ENCODE measurements at regions not wholly inside any gene's neighbourhood (a gene's known extent, or its start where the extent isn't known, plus 50 kb on each side); places are given as distances from the start of the nearest gene placed in this dataset.

DNA sequence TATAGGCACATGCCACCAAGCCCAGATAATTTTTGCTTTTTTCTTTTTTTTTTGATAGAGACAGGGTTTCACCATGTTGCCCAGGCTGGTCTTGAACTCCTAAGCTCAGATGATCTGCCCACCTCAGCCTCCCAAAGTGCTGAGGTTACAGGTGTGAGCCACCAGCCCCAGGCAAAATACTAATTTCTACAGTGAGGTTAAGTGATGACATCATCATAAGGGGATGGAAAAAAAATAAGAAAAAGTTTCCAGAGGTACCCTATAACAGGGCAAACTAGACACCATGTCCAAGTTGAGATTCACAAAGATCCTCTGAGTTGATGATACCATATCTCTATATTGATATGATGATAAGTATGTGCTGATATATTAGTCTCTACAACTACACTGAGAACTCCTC, 163.7 kb upstream of the ACVR2A start:
- DNase-seq (ENCODE audit: low read depth, low spot score), result no peak
- no peaks in the 10 kb centered on the region for H3K4me1 ChIP-seq (ENCODE audit: control insufficient read depth in 1 of 2, insufficient read depth in 2 of 2, low read length in 2 of 2)
- intact Hi-C loops (cut with micrococcal nuclease), result no loop called here
- no peaks in the 10 kb centered on the region for H3K79me2 ChIP-seq (ENCODE audit: insufficient read depth, low read length)
- RAD21 ChIA-PET (ENCODE audit: low non-redundant PET in 1 of 2, low total read pairs in 2 of 2, uncharacterized antibody in 2 of 2, unreplicated experiment in 2 of 2), result no interaction called here
- H2AFZ ChIP-seq (ENCODE audit: low read depth, low read length, poor library complexity, severe bottlenecking), result no peak overlapping the region
- CTCF ChIA-PET, result no interaction called here
- TF ChIP-seq SP1 (IDR thresholded peaks at IDR 0.05; ENCODE audit: low read depth), result no peak
- TF ChIP-seq ZNF274 (IDR thresholded peaks at IDR 0.05; ENCODE audit: low read depth, low read length), result no peak
- TF ChIP-seq, protein P1, sequence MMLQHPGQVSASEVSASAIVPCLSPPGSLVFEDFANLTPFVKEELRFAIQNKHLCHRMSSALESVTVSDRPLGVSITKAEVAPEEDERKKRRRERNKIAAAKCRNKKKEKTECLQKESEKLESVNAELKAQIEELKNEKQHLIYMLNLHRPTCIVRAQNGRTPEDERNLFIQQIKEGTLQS (IDR thresholded peaks at IDR 0.05), result no peak
- no peak for TF ChIP-seq EZH2phosphoT487 (IDR thresholded peaks at IDR 0.05; ENCODE audit: borderline replicate concordance)
- TF ChIP-seq RAD21 (IDR thresholded peaks at IDR 0.05; ENCODE audit: low read depth), result no peak
- TF ChIP-seq, protein P2, sequence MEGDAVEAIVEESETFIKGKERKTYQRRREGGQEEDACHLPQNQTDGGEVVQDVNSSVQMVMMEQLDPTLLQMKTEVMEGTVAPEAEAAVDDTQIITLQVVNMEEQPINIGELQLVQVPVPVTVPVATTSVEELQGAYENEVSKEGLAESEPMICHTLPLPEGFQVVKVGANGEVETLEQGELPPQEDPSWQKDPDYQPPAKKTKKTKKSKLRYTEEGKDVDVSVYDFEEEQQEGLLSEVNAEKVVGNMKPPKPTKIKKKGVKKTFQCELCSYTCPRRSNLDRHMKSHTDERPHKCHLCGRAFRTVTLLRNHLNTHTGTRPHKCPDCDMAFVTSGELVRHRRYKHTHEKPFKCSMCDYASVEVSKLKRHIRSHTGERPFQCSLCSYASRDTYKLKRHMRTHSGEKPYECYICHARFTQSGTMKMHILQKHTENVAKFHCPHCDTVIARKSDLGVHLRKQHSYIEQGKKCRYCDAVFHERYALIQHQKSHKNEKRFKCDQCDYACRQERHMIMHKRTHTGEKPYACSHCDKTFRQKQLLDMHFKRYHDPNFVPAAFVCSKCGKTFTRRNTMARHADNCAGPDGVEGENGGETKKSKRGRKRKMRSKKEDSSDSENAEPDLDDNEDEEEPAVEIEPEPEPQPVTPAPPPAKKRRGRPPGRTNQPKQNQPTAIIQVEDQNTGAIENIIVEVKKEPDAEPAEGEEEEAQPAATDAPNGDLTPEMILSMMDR (IDR thresholded peaks at IDR 0.05 in 2 of 3, conservative IDR thresholded peaks at IDR 0.05 in 1 of 3; ENCODE audit: borderline replicate concordance in 1 of 3, insufficient read depth in 1 of 3, low read depth in 2 of 3, low read length in 2 of 3), result no peak
- TF ChIP-seq, protein P3, sequence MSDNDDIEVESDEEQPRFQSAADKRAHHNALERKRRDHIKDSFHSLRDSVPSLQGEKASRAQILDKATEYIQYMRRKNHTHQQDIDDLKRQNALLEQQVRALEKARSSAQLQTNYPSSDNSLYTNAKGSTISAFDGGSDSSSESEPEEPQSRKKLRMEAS (IDR thresholded peaks at IDR 0.05), result no peak
- TF ChIP-seq FOSL1 (IDR thresholded peaks at IDR 0.05; ENCODE audit: low read depth), result no peak
- TF ChIP-seq EGR1 (IDR thresholded peaks at IDR 0.05; ENCODE audit: low read depth), result no peak
- no peak for TF ChIP-seq SIN3A (IDR thresholded peaks at IDR 0.05; ENCODE audit: low read depth)
- TF ChIP-seq, protein P4, sequence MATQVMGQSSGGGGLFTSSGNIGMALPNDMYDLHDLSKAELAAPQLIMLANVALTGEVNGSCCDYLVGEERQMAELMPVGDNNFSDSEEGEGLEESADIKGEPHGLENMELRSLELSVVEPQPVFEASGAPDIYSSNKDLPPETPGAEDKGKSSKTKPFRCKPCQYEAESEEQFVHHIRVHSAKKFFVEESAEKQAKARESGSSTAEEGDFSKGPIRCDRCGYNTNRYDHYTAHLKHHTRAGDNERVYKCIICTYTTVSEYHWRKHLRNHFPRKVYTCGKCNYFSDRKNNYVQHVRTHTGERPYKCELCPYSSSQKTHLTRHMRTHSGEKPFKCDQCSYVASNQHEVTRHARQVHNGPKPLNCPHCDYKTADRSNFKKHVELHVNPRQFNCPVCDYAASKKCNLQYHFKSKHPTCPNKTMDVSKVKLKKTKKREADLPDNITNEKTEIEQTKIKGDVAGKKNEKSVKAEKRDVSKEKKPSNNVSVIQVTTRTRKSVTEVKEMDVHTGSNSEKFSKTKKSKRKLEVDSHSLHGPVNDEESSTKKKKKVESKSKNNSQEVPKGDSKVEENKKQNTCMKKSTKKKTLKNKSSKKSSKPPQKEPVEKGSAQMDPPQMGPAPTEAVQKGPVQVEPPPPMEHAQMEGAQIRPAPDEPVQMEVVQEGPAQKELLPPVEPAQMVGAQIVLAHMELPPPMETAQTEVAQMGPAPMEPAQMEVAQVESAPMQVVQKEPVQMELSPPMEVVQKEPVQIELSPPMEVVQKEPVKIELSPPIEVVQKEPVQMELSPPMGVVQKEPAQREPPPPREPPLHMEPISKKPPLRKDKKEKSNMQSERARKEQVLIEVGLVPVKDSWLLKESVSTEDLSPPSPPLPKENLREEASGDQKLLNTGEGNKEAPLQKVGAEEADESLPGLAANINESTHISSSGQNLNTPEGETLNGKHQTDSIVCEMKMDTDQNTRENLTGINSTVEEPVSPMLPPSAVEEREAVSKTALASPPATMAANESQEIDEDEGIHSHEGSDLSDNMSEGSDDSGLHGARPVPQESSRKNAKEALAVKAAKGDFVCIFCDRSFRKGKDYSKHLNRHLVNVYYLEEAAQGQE (IDR thresholded peaks at IDR 0.05; ENCODE audit: low read depth), result no peak
- TF ChIP-seq EZH2 (IDR thresholded peaks at IDR 0.05), result no peak
- no peak for TF ChIP-seq SRF (IDR thresholded peaks at IDR 0.05; ENCODE audit: low read depth)
- no peak for TF ChIP-seq POLR2AphosphoS5 (IDR thresholded peaks at IDR 0.05; ENCODE audit: low read depth, low read length)
- TF ChIP-seq ZFX (IDR thresholded peaks at IDR 0.05), result no peak
- TF ChIP-seq YY1 (IDR thresholded peaks at IDR 0.05; ENCODE audit: extremely low read depth, insufficient replicate concordance, low read depth, low read length), result no peak
- TF ChIP-seq TCF7L2 (IDR thresholded peaks at IDR 0.05; ENCODE audit: borderline replicate concordance, extremely low read depth, insufficient read depth, insufficient read length), result no peak
- TF ChIP-seq JUND (IDR thresholded peaks at IDR 0.05), result no peak
- TF ChIP-seq CEBPB (IDR thresholded peaks at IDR 0.05; ENCODE audit: low read depth), result no peak
- no peaks in the 10 kb centered on the region for H4K20me1 ChIP-seq (ENCODE audit: insufficient read depth)
- POLR2A ChIA-PET, result no interaction called here
- no peak overlapping the region for H3K4me3 ChIP-seq (replicated peaks in 1 of 2; ENCODE audit: low read depth in 1 of 2, low read length in 2 of 2)
- H3K9me3 ChIP-seq (ENCODE audit: control insufficient read depth in 1 of 2, insufficient read depth in 1 of 2, low read depth in 1 of 2, low read length in 2 of 2), result no peaks in the 10 kb centered on the region
- BruUV-seq (replicated peaks), result no TSS peak
- no peak overlapping the region for H3K4me2 ChIP-seq (ENCODE audit: low read length)
- no peaks in the 10 kb centered on the region for H3K36me3 ChIP-seq (ENCODE audit: control insufficient read depth in 1 of 2, insufficient read depth in 2 of 2, low read length in 2 of 2)
- no peaks in the 10 kb centered on the region for H3K9me2 ChIP-seq (ENCODE audit: insufficient read depth)
- H3K27ac ChIP-seq (ENCODE audit: low read depth, low read length), result no peak overlapping the region
- ATAC-seq, result no peak
- no peaks in the 10 kb centered on the region for H3K27me3 ChIP-seq (ENCODE audit: insufficient read depth, low read length)
- H3K9ac ChIP-seq (ENCODE audit: low read length), result no peak overlapping the region
